ENCODE measurements at regions not wholly inside any gene's neighbourhood (a gene's known extent, or its start where the extent isn't known, plus 50 kb on each side); places are given as distances from the start of the nearest gene placed in this dataset.

GRCh38 chr2:60400462-60401246, 152.8 kb downstream of the BCL11A start:
- no peak for DNase-seq

GRCh38 chr2:60394463-60394862, 159.0 kb downstream of the BCL11A start:
- no peak for DNase-seq

- no peak for DNase-seq
Observed at GRCh38 chr2:60391649-60392375, 161.6 kb downstream of the BCL11A start.

GRCh38 chr2:60391230-60391629, 162.2 kb downstream of the BCL11A start:
- no peak for DNase-seq

- DNase-seq: no peak
Observed at GRCh38 chr2:60386436-60386835, 167.0 kb downstream of the BCL11A start.

GRCh38 chr2:60385648-60386047, 167.8 kb downstream of the BCL11A start:
- DNase-seq: no peak

- DNase-seq: no peak
Observed at GRCh38 chr2:60383401-60384143, 169.9 kb downstream of the BCL11A start.

- DNase-seq: no peak
Observed at GRCh38 chr2:60380411-60380810, 173.0 kb downstream of the BCL11A start.

- no peak for DNase-seq
Observed at GRCh38 chr2:60379684-60380083, 173.8 kb downstream of the BCL11A start.

- DNase-seq: no peak
Observed at GRCh38 chr2:60379216-60379615, 174.2 kb downstream of the BCL11A start.

GRCh38 chr2:60377825-60378224, 175.6 kb downstream of the BCL11A start:
- no peak for DNase-seq

- DNase-seq: no peak
Observed at GRCh38 chr2:60376252-60376651, 177.2 kb downstream of the BCL11A start.

- DNase-seq: no peak
Observed at GRCh38 chr2:60371681-60372080, 181.8 kb downstream of the BCL11A start.

GRCh38 chr2:60371219-60371618, 182.2 kb downstream of the BCL11A start:
- no peak for DNase-seq

GRCh38 chr2:60370814-60371213, 182.6 kb downstream of the BCL11A start:
- no peak for DNase-seq

- DNase-seq: no peak
Observed at GRCh38 chr2:60368456-60368855, 185.0 kb downstream of the BCL11A start.

GRCh38 chr2:60366135-60366712, 187.2 kb downstream of the BCL11A start:
- DNase-seq: no peak

GRCh38 chr2:60365556-60365955, 187.9 kb downstream of the BCL11A start:
- no peak for DNase-seq

- DNase-seq: no peak
Observed at GRCh38 chr2:60364491-60364890, 189.0 kb downstream of the BCL11A start.

GRCh38 chr2:60361498-60361897, 192.0 kb downstream of the BCL11A start:
- DNase-seq: no peak

GRCh38 chr2:60359569-60359968, 193.9 kb downstream of the BCL11A start:
- no peak for DNase-seq

GRCh38 chr2:60358476-60358875, 195.0 kb downstream of the BCL11A start:
- no peak for DNase-seq

- no peak for DNase-seq
Observed at GRCh38 chr2:60357996-60358395, 195.5 kb downstream of the BCL11A start.
